B cell (primary cell): ENCODE measurements at regions not wholly inside any gene's neighbourhood (a gene's known extent, or its start where the extent isn't known, plus 50 kb on each side); places are given as distances from the start of the nearest gene placed in this dataset.

Source experiments
- ATAC-seq: fragments of 200-7000 bp; cut with Tn5 transposase; one replicate; pipeline ENCODE4 v1.10.0; 2021; ENCODE audit warnings: low read depth, mild to moderate bottlenecking, moderate number of reproducible peaks, moderate library complexity
- CTCF ChIA-PET: fragments of 350-600 bp; sonication (Branson Sonifier 250); formaldehyde crosslinking; loops from one replicate; lab custom pipeline; 2021; ENCODE audit warnings: antibody characterized with exemption, inconsistent platforms; lab: Charles Lee
- POLR2A ChIA-PET: fragments of 350-600 bp; sonication (Branson Sonifier 250); formaldehyde crosslinking; loops from one replicate; lab custom pipeline; 2021; ENCODE audit warnings: antibody characterized with exemption; lab: Charles Lee
- DNase-seq: peaks from one replicate; pipeline ENCODE4 v3.0.0; 2013
- H2AFZ ChIP-seq: 2 replicates; pipeline ENCODE4 v1.6.1; 2012; ENCODE audit warnings: mild to moderate bottlenecking, low read depth, low read length; ENCODE audit not compliant: insufficient read depth, poor library complexity, severe bottlenecking
- H3K27ac ChIP-seq, 2 donors: 1 replicate in 1 of 2; 2 replicates in 1 of 2; pipeline ENCODE4 v1.5.1; 2012 to 2013; ENCODE audit warnings: low read length in 2 of 2, mild to moderate bottlenecking in 2 of 2, moderate library complexity in 1 of 2
- H3K27me3 ChIP-seq, 4 experiments: fragments of 200-600 bp in 1 of 4; sonication (generic) in 1 of 4; replicated peaks in 1 of 4; 1 replicate in 2 of 4; 2 replicates in 2 of 4; pipeline versions ENCODE4 v1.6.1 to v1.7.0; 2013 to 2016; ENCODE audit warnings: low read length in 3 of 4, mild to moderate bottlenecking in 2 of 4, mixed read lengths in 1 of 4, moderate library complexity in 1 of 4; ENCODE audit not compliant: insufficient read depth in 4 of 4, control insufficient read depth in 3 of 4; ENCODE audit errors: control extremely low read depth in 1 of 4
- H3K36me3 ChIP-seq, 2 experiments: replicated peaks in 1 of 2; 1 replicate in 1 of 2; 2 replicates in 1 of 2; pipeline versions ENCODE4 v1.6.1 to v1.7.1; 2013; ENCODE audit warnings: low read length in 1 of 2; ENCODE audit not compliant: insufficient read depth in 2 of 2, control insufficient read depth in 1 of 2; ENCODE audit errors: control extremely low read depth in 1 of 2, extremely low read depth in 1 of 2
- H3K4me1 ChIP-seq, 2 donors: fragments of 200-600 bp in 1 of 2; sonication (generic) in 1 of 2; 1 replicate in 1 of 2; 2 replicates in 1 of 2; pipeline versions ENCODE4 v1.5.1 to v1.6.1; 2013 to 2017; ENCODE audit warnings: low read length in 2 of 2; ENCODE audit not compliant: control insufficient read depth in 2 of 2, insufficient read depth in 2 of 2
- H3K4me2 ChIP-seq: replicated peaks from 2 replicates; pipeline ENCODE3; 2012; ENCODE audit warnings: mild to moderate bottlenecking, low read depth, low read length; ENCODE audit not compliant: poor library complexity, severe bottlenecking
- H3K4me3 ChIP-seq, 5 experiments: fragments of 200-600 bp in 1 of 5; sonication (generic) in 1 of 5; 1 replicate in 3 of 5; 2 replicates in 2 of 5; pipeline versions ENCODE4 v1.5.1 to v1.7.0; 2011 to 2016; ENCODE audit warnings: low read length in 4 of 5, mild to moderate bottlenecking in 4 of 5, low read depth in 2 of 5, control low read depth in 1 of 5, moderate library complexity in 1 of 5; ENCODE audit not compliant: insufficient read depth in 1 of 5; ENCODE audit errors: control extremely low read depth in 1 of 5, extremely low read depth in 1 of 5
- H3K79me2 ChIP-seq: fragments of 200-600 bp; sonication (generic); one replicate; pipeline ENCODE4 v1.6.0; 2016; ENCODE audit warnings: low read length; ENCODE audit not compliant: control insufficient read depth, insufficient read depth
- H3K9ac ChIP-seq: fragments of 200-600 bp; sonication (generic); 2 replicates; pipeline ENCODE4 v1.6.1; 2017; ENCODE audit warnings: mild to moderate bottlenecking, low read length, moderate library complexity
- H3K9me3 ChIP-seq, 3 donors: one replicate each; pipeline versions ENCODE4 v1.6.1 to v1.7.1; 2013; ENCODE audit warnings: low read length in 2 of 3; ENCODE audit not compliant: control insufficient read depth in 2 of 3, insufficient read depth in 1 of 3; ENCODE audit errors: control extremely low read depth in 1 of 3
- H4K20me1 ChIP-seq: 2 replicates; pipeline ENCODE4 v1.6.0; 2012; ENCODE audit warnings: mild to moderate bottlenecking, low read length; ENCODE audit not compliant: insufficient read depth, control insufficient read depth, poor library complexity, severe bottlenecking
- H3K27ac Mint-ChIP-seq: one replicate; pipeline ENCODE4 v1.8.0; 2021; ENCODE audit warnings: mixed read lengths
- H3K27me3 Mint-ChIP-seq: one replicate; pipeline ENCODE4 v1.8.0; 2021; ENCODE audit warnings: mixed read lengths
- H3K4me1 Mint-ChIP-seq: one replicate; pipeline ENCODE4 v1.8.0; 2021; ENCODE audit warnings: mixed read lengths
- H3K4me3 Mint-ChIP-seq: one replicate; pipeline ENCODE4 v1.8.0; 2021; ENCODE audit warnings: mixed read lengths
- H3K9me3 Mint-ChIP-seq: one replicate; pipeline ENCODE4 v1.8.0; 2022; ENCODE audit warnings: mixed read lengths; ENCODE audit not compliant: insufficient read depth
- EZH2 ChIP-seq: IDR thresholded peaks from 2 replicates; pipeline ENCODE4 v1.6.1; 2012; ENCODE audit warnings: borderline replicate concordance, low read depth, mild to moderate bottlenecking, moderate library complexity, low read length; ENCODE audit not compliant: insufficient read depth, poor library complexity, severe bottlenecking
- WGBS: methylation state at CpG from one replicate; pipeline ENCODE4 v1.1.5; 2013; ENCODE audit warnings: missing lambda C conversion rate; ENCODE audit not compliant: insufficient coverage; 5-methylcytosine and 5-hydroxymethylcytosine counted together
- intact Hi-C: fragments of 100-400 bp; cut with micrococcal nuclease; formaldehyde crosslinking; loops from one replicate; pipeline ENCODE4 v1.10.0; 2022
- TF ChIP-seq, protein P1 (sequence below): fragments of 200-600 bp; IDR thresholded peaks from one replicate; pipeline ENCODE4 v1.8.0; 2022; ENCODE audit warnings: antibody characterized with exemption, mild to moderate bottlenecking

DNA sequence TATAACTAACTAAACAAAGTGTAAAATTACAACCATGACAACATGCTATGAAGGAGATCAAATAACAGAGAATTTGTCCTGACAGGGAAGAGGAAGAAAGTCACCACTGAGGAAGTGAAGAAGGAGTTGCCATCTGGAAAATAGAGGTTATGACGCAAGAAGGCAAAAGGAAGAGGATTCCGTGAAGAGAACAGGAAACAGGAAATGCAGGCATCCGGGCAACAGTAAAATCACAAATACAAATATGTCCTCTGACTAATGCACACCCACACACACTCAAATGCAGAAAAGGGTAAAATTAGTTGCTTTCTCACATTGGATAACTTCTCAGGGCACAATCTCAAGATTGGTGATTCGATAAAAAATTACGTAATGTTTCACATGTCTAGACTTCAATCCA lies 278.4 kb downstream of the TMX3 start:
- Histone ChIP-seq H3K4me3 (no peak overlapping the region), H4K20me1 (no peaks in the 10 kb centered on the region), H3K9ac (no peak overlapping the region), H3K27me3 (no peaks in the 10 kb centered on the region), H2AFZ (no peak overlapping the region), H3K36me3 (no peaks in the 10 kb centered on the region), H3K79me2 (no peaks in the 10 kb centered on the region), H3K4me1 (no peaks in the 10 kb centered on the region), H3K9me3 (peaks cover 0 to 2% (median 0%) of the 10 kb centered on the region in 3 donors), H3K4me2 (no peak overlapping the region), H3K27ac (no peak overlapping the region)
- intact Hi-C loops = no loop called here
- ChIA-PET CTCF (no interaction called here), POLR2A (no interaction called here)
- peaks cover 3% of the 10 kb centered on the region for H3K9me3 Mint-ChIP-seq
- H3K4me1 Mint-ChIP-seq = no peaks in the 10 kb centered on the region
- DNase-seq (no peak), ATAC-seq (no peak)
- TF ChIP-seq, protein P1, sequence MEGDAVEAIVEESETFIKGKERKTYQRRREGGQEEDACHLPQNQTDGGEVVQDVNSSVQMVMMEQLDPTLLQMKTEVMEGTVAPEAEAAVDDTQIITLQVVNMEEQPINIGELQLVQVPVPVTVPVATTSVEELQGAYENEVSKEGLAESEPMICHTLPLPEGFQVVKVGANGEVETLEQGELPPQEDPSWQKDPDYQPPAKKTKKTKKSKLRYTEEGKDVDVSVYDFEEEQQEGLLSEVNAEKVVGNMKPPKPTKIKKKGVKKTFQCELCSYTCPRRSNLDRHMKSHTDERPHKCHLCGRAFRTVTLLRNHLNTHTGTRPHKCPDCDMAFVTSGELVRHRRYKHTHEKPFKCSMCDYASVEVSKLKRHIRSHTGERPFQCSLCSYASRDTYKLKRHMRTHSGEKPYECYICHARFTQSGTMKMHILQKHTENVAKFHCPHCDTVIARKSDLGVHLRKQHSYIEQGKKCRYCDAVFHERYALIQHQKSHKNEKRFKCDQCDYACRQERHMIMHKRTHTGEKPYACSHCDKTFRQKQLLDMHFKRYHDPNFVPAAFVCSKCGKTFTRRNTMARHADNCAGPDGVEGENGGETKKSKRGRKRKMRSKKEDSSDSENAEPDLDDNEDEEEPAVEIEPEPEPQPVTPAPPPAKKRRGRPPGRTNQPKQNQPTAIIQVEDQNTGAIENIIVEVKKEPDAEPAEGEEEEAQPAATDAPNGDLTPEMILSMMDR = no peak
- no peak for TF ChIP-seq EZH2
- no peak overlapping the region for H3K27ac Mint-ChIP-seq
- no CpG with 5 or more reads among the region's 5 CpGs for WGBS
- no peaks in the 10 kb centered on the region for H3K27me3 Mint-ChIP-seq
- H3K4me3 Mint-ChIP-seq = no peak overlapping the region

DNA sequence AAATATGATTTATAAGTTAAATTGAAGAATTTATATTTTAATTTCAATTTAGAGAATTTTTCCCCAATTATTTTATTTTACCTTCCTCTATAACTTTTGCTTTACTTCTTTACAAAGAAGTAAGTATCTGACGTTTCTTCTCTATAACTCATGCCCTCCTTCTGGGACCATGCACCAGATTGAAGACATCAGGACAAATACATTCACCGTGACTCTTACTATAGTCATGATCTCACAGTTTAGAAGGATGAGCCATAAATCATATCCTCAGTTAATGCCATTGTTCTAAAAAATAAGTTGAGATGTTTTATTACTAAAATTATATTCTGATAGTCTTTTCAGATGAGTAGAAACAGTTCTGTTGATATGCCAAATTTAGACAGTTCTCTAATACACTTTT lies 279.3 kb downstream of the TMX3 start:
- ChIA-PET CTCF (no interaction called here), POLR2A (no interaction called here)

More for the DNA sequence above, 279.3 kb downstream of the TMX3 start:
- Histone ChIP-seq H3K27ac (no peak overlapping the region), H4K20me1 (no peaks in the 10 kb centered on the region), H3K4me2 (no peak overlapping the region), H2AFZ (no peak overlapping the region), H3K9me3 (peaks cover 0 to 2% (median 0%) of the 10 kb centered on the region in 3 donors), H3K4me1 (no peaks in the 10 kb centered on the region), H3K9ac (no peak overlapping the region), H3K36me3 (no peaks in the 10 kb centered on the region), H3K79me2 (no peaks in the 10 kb centered on the region), H3K27me3 (no peaks in the 10 kb centered on the region), H3K4me3 (no peak overlapping the region)
- H3K27me3 Mint-ChIP-seq = no peaks in the 10 kb centered on the region
- H3K4me3 Mint-ChIP-seq = no peak overlapping the region
- no peak for TF ChIP-seq EZH2
- TF ChIP-seq, protein P1 = no peak
- intact Hi-C loops = no loop called here
- no peak overlapping the region for H3K27ac Mint-ChIP-seq
- no CpG with 5 or more reads among the region's 2 CpGs for WGBS
- no peaks in the 10 kb centered on the region for H3K4me1 Mint-ChIP-seq
- peaks cover 3% of the 10 kb centered on the region for H3K9me3 Mint-ChIP-seq
- no peak for DNase-seq
- no peak for ATAC-seq
